GM20000 (cell line): ENCODE measurements at regions not wholly inside any gene's neighbourhood (a gene's known extent, or its start where the extent isn't known, plus 50 kb on each side); places are given as distances from the start of the nearest gene placed in this dataset.

Source experiments
- DNase-seq: peaks from one replicate; pipeline ENCODE4 v3.0.0; 2012; ENCODE audit warnings: low spot score
- TF ChIP-seq, protein P1 (sequence below): IDR thresholded peaks from 2 replicates; pipeline ENCODE4 v1.5.1; 2012; ENCODE audit warnings: mild to moderate bottlenecking, control low read depth; ENCODE audit errors: extremely low read depth, missing control alignments

DNA sequence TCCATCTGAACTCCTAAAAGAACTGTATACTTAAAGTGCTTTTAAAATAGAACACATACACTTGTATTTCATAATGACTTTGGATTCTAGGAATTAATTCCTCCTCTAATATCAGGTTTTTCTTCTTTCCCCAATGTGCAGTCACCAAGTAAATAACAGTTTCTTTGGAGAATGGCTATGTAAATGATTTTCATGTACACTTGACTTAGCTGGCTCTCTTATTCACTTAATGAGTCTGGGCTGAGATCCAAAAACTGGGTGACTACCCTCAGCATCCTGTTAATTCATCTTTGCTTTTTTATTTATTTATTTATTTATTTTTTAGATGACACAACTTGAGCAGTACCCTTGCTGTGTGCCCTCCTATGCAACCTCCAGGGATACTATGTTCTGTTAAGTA lies 1003.7 kb downstream of the SLITRK1 start:
- TF ChIP-seq, protein P1, sequence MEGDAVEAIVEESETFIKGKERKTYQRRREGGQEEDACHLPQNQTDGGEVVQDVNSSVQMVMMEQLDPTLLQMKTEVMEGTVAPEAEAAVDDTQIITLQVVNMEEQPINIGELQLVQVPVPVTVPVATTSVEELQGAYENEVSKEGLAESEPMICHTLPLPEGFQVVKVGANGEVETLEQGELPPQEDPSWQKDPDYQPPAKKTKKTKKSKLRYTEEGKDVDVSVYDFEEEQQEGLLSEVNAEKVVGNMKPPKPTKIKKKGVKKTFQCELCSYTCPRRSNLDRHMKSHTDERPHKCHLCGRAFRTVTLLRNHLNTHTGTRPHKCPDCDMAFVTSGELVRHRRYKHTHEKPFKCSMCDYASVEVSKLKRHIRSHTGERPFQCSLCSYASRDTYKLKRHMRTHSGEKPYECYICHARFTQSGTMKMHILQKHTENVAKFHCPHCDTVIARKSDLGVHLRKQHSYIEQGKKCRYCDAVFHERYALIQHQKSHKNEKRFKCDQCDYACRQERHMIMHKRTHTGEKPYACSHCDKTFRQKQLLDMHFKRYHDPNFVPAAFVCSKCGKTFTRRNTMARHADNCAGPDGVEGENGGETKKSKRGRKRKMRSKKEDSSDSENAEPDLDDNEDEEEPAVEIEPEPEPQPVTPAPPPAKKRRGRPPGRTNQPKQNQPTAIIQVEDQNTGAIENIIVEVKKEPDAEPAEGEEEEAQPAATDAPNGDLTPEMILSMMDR, result no peak
- no peak for DNase-seq

DNA sequence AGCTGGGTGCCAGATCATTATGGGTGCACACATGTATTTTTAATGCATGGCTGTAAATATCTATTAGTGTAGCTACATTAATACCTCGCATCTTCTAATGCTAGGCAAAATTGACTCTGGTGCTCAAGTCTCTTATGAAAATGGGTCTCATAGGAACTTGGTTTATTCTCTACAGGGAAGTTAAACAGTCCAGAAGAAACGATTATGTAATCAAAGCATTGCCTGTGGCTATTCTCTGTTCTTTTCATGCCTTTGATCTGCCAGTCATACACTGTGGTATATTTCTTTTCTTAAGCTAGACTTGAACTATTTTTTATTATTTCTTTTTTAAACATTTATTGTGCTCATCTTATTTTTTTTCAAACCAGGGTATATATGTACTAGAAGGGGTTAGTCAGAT lies 1015.0 kb downstream of the SLITRK1 start:
- TF ChIP-seq, protein P1, result no peak
- no peak for DNase-seq

DNA sequence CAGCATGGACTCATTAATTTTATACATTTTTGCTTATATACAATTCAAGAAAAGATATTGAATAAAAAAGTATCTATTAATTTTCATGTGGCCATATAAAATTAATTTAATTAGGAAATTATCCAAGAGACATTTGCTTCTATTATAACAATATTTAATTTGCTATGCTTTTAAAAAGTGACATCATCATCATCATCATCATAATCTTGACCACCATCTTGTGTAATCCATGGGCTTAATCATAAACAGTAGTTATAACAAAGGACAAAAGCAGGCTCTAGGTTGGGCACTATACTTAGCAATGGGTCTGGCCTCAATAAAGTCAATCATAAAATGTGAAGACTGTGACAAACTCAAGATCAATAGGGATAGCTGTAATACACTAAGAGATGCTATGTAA lies 1031.6 kb downstream of the SLITRK1 start:
- no peak for DNase-seq
- TF ChIP-seq, protein P1, result no peak

DNA sequence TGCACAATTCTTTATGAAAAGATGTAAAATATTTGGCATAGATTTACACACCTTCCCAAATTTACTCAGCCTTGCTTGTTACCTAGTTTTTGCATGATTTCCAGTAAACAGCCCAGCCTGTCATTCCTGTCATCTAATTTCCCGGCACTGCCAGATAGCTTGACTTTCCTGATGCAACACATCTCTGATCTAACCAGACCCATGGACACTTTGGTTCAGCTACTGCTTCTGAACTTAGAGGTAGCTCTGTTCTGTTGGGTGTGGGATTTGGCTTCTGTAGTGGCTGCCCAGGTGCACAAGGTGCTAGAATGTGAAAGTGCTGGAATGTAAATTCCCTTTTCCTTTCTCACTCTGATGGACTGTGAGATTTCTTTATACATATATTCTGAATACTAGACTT lies 1033.5 kb downstream of the SLITRK1 start:
- TF ChIP-seq, protein P1, result no peak
- DNase-seq, result no peak

DNA sequence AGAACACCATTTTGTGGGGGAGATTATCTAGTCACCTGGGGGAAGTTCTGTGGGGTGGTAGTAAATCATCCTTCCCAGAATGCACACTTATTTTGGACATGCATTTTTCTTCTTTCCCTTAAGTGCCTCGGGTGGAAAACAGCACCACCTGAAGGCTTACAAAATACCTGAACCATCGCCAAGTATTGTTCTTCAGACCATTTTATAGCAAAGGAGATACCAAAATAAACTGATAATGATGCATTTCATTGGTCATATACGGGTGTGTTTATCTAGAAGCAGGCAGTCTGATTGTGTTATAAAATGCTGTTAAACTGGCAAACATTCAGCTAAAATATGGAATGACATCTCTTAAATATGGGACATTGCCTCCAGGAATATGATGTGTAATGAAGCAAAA lies 1034.7 kb downstream of the SLITRK1 start:
- TF ChIP-seq, protein P1, result no peak

DNA sequence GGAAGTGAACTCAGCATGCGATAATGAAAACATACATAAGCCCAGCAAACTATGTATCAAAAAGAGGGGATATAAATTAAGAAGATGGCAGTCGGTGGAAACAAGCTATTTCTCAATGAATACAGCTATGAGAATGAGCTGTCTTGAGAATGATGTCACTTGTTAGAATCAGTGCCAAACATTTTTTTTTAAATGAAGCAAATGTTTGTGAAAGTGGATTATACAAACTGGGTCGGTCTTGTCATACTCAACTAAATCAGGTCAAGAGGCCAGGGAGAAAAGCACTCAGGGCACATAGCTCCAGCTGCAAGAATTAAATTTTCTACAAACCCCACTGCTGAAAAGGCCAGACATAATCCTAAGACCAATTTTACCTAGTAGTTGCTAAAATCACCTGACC lies 1048.4 kb downstream of the SLITRK1 start:
- DNase-seq, result no peak
- TF ChIP-seq, protein P1, result no peak

More for the DNA sequence above, 1034.7 kb downstream of the SLITRK1 start:
- DNase-seq, result no peak

DNA sequence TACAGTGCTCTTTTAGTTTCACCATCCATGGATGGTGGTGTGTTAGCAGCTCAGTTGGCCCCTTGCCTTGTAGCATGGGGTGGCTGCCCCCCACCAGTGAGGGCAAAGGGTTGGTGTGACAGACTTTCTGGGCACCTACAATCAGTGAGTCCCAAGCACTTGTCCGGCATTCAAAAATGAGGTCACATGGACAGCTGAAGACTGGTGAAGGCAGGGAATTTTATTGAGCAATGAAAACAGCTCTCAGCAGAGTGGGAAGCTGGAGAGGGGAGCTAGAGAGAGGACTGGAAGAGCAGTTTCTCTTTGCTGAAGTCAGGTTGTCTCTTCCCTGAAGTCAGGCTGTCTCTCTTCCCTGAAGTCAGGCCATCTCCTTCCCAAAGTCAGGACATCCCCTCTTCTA lies 1053.2 kb downstream of the SLITRK1 start:
- no peak for DNase-seq
- TF ChIP-seq, protein P1, result no peak
